ENCODE measurements at regions not wholly inside any gene's neighbourhood (a gene's known extent, or its start where the extent isn't known, plus 50 kb on each side); places are given as distances from the start of the nearest gene placed in this dataset.

- no peaks in the 10 kb centered on the region for H3K36me3 ChIP-seq
- H3K9me3 ChIP-seq: no peaks in the 10 kb centered on the region
- peaks cover 0 to 17% of the 10 kb centered on the region in 2 donors for H3K27me3 ChIP-seq
- TF ChIP-seq POLR2A (IDR thresholded peaks at IDR 0.05) (no peak), POLR2AphosphoS5 (IDR thresholded peaks at IDR 0.05) (no peak), CTCF (IDR thresholded peaks at IDR 0.05) (no peak)
- DNase-seq (ENCODE audit: low spot score in 2 of 2): no peak
- intact Hi-C loops (cut with DNase I; ENCODE audit: low total_unique reads): no loop called here
- no peaks in the 10 kb centered on the region for H3K4me1 ChIP-seq
- H3K27ac ChIP-seq: no peak overlapping the region
- H3K4me3 ChIP-seq: no peak overlapping the region
These were observed 95.5 kb upstream of the KLHL13 start for GRCh38 chrX:118211891-118212816.

- Histone ChIP-seq H3K4me1 (no peaks in the 10 kb centered on the region), H3K36me3 (no peaks in the 10 kb centered on the region), H3K27me3 (peaks cover 0 to 17% of the 10 kb centered on the region in 2 donors), H3K9me3 (no peaks in the 10 kb centered on the region), H3K4me3 (no peak overlapping the region), H3K27ac (no peak overlapping the region)
- intact Hi-C loops (cut with DNase I; ENCODE audit: low total_unique reads): no loop called here
- DNase-seq (ENCODE audit: low spot score in 2 of 2): no peak
- TF ChIP-seq POLR2A (IDR thresholded peaks at IDR 0.05): no peak
- no peak for TF ChIP-seq CTCF (IDR thresholded peaks at IDR 0.05)
- no peak for TF ChIP-seq POLR2AphosphoS5 (IDR thresholded peaks at IDR 0.05)
These were observed 96.2 kb upstream of the KLHL13 start for GRCh38 chrX:118212817-118213183.

GRCh38 chrX:118215346-118215745 lies 98.7 kb upstream of the KLHL13 start:
- Histone ChIP-seq H3K27ac (no peak overlapping the region), H3K4me3 (no peak overlapping the region), H3K27me3 (peaks cover 0 to 17% of the 10 kb centered on the region in 2 donors), H3K36me3 (no peaks in the 10 kb centered on the region), H3K4me1 (no peaks in the 10 kb centered on the region), H3K9me3 (no peaks in the 10 kb centered on the region)
- TF ChIP-seq POLR2AphosphoS5 (IDR thresholded peaks at IDR 0.05): no peak
- no peak for TF ChIP-seq POLR2A (IDR thresholded peaks at IDR 0.05)
- TF ChIP-seq CTCF (IDR thresholded peaks at IDR 0.05): no peak
- no peak for DNase-seq (ENCODE audit: low spot score in 2 of 2)
- intact Hi-C loops (cut with DNase I; ENCODE audit: low total_unique reads): no loop called here

GRCh38 chrX:118216087-118216486 lies 99.5 kb upstream of the KLHL13 start:
- no peaks in the 10 kb centered on the region for H3K36me3 ChIP-seq
- H3K4me1 ChIP-seq: no peaks in the 10 kb centered on the region
- intact Hi-C loops (cut with DNase I; ENCODE audit: low total_unique reads): no loop called here
- peaks cover 0 to 17% of the 10 kb centered on the region in 2 donors for H3K27me3 ChIP-seq
- TF ChIP-seq POLR2AphosphoS5 (IDR thresholded peaks at IDR 0.05) (no peak), POLR2A (IDR thresholded peaks at IDR 0.05) (no peak), CTCF (IDR thresholded peaks at IDR 0.05) (no peak)
- H3K27ac ChIP-seq: peak overlapping the region in 1 of 2 donors; percentile 12
- no peak for DNase-seq (ENCODE audit: low spot score in 2 of 2)
- H3K9me3 ChIP-seq: no peaks in the 10 kb centered on the region
- H3K4me3 ChIP-seq: no peak overlapping the region

- DNase-seq (ENCODE audit: low spot score in 2 of 2): no peak
- no peak overlapping the region for H3K27ac ChIP-seq
- intact Hi-C loops (cut with DNase I; ENCODE audit: low total_unique reads): no loop called here
- TF ChIP-seq CTCF (IDR thresholded peaks at IDR 0.05): no peak
- no peak for TF ChIP-seq POLR2AphosphoS5 (IDR thresholded peaks at IDR 0.05)
- no peak for TF ChIP-seq POLR2A (IDR thresholded peaks at IDR 0.05)
- no peaks in the 10 kb centered on the region for H3K9me3 ChIP-seq
- H3K27me3 ChIP-seq: peaks cover 0 to 17% of the 10 kb centered on the region in 2 donors
- no peaks in the 10 kb centered on the region for H3K4me1 ChIP-seq
- no peak overlapping the region for H3K4me3 ChIP-seq
- H3K36me3 ChIP-seq: no peaks in the 10 kb centered on the region
These were observed 99.9 kb upstream of the KLHL13 start for GRCh38 chrX:118216509-118216908.
